ENCODE measurements at regions not wholly inside any gene's neighbourhood (a gene's known extent, or its start where the extent isn't known, plus 50 kb on each side); places are given as distances from the start of the nearest gene placed in this dataset.

DNA sequence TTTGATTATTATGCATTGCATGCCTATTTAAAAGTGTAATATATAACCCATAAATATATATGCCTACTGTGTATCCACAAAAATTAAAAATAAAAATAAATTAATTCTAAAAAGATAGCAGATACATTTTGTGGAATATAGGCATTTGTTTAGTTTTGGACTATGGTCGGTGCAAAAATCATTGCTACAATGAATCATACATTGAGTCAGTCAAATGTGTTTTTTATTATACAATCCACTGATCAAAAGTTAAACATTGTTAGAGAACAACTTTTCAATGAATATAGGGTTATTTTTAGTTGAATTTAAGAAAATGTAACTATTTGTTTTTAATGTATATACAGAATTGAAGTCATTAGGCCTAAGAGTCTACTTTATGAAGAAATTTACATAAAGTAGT is 885.9 kb downstream of the EFNA5 start:
- TF ChIP-seq, protein P1, sequence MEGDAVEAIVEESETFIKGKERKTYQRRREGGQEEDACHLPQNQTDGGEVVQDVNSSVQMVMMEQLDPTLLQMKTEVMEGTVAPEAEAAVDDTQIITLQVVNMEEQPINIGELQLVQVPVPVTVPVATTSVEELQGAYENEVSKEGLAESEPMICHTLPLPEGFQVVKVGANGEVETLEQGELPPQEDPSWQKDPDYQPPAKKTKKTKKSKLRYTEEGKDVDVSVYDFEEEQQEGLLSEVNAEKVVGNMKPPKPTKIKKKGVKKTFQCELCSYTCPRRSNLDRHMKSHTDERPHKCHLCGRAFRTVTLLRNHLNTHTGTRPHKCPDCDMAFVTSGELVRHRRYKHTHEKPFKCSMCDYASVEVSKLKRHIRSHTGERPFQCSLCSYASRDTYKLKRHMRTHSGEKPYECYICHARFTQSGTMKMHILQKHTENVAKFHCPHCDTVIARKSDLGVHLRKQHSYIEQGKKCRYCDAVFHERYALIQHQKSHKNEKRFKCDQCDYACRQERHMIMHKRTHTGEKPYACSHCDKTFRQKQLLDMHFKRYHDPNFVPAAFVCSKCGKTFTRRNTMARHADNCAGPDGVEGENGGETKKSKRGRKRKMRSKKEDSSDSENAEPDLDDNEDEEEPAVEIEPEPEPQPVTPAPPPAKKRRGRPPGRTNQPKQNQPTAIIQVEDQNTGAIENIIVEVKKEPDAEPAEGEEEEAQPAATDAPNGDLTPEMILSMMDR (IDR thresholded peaks at IDR 0.05; ENCODE audit: insufficient read depth, low read depth, low read length), result no peak
- no peak for TF ChIP-seq EZH2 (IDR thresholded peaks at IDR 0.05; ENCODE audit: insufficient read depth, low read length)

All from astrocyte (in vitro differentiated cells and primary cell).